Endodermal cell (in vitro differentiated cells): ENCODE measurements at regions not wholly inside any gene's neighbourhood (a gene's known extent, or its start where the extent isn't known, plus 50 kb on each side); places are given as distances from the start of the nearest gene placed in this dataset.
A peak's percentile ranks its signal among the peaks of the same experiment; 100 is the strongest.
"Not testable (repeated sequence)": the region's sequence is repeated elsewhere in the genome, so short reads cannot be mapped to it uniquely, and the experiment has no call there.

ENCODE experiments used
- DNase-seq: peaks from one replicate; pipeline ENCODE4 v3.0.0-alpha.2; 2017
- H3K27ac ChIP-seq: 2 replicates; pipeline ENCODE4 v1.5.1; 2013; ENCODE audit warnings: mild to moderate bottlenecking, low read depth, low read length, moderate library complexity
- H3K27me3 ChIP-seq: 2 replicates; pipeline ENCODE4 v1.6.1; 2013; ENCODE audit warnings: mild to moderate bottlenecking, low read length, moderate library complexity; ENCODE audit not compliant: insufficient read depth, control insufficient read depth, poor library complexity, severe bottlenecking
- H3K36me3 ChIP-seq: 2 replicates; pipeline ENCODE4 v1.7.0; 2013; ENCODE audit warnings: mild to moderate bottlenecking, low read length, moderate library complexity; ENCODE audit not compliant: control insufficient read depth, insufficient read depth
- H3K4me1 ChIP-seq: one replicate; pipeline ENCODE4 v1.7.0; 2013; ENCODE audit warnings: low read length; ENCODE audit not compliant: control insufficient read depth, insufficient read depth
- H3K4me3 ChIP-seq: 2 replicates; pipeline ENCODE4 v1.5.1; 2013; ENCODE audit warnings: mild to moderate bottlenecking, low read length, moderate library complexity
- H3K9ac ChIP-seq: 2 replicates; pipeline ENCODE4 v1.6.1; 2013; ENCODE audit warnings: mild to moderate bottlenecking, low read length, moderate library complexity; ENCODE audit not compliant: poor library complexity, severe bottlenecking; ENCODE audit errors: extremely low read depth
- H3K9me3 ChIP-seq: 2 replicates; pipeline ENCODE4 v1.6.1; 2013; ENCODE audit warnings: mild to moderate bottlenecking, low read length, moderate library complexity; ENCODE audit not compliant: control insufficient read depth
- H3K27ac Mint-ChIP-seq: 2 replicates; pipeline ENCODE4 v1.8.0; 2020; ENCODE audit warnings: mixed read lengths
- H3K27me3 Mint-ChIP-seq: 2 replicates; pipeline ENCODE4 v1.8.0; 2021; ENCODE audit warnings: mild to moderate bottlenecking, mixed read lengths; ENCODE audit not compliant: insufficient read depth
- H3K36me3 Mint-ChIP-seq: 2 replicates; pipeline ENCODE4 v1.8.0; 2020; ENCODE audit warnings: low read depth, mixed read lengths
- H3K4me1 Mint-ChIP-seq: 2 replicates; pipeline ENCODE4 v1.8.0; 2020; ENCODE audit warnings: mixed read lengths
- H3K4me3 Mint-ChIP-seq: 2 replicates; pipeline ENCODE4 v1.8.0; 2020; ENCODE audit warnings: mild to moderate bottlenecking, moderate library complexity, mixed read lengths
- H3K9me3 Mint-ChIP-seq: 2 replicates; pipeline ENCODE4 v1.8.0; 2020; ENCODE audit warnings: mild to moderate bottlenecking, mixed read lengths
- CTCF ChIP-seq: fragments of 200-600 bp; sonication (generic); conservative IDR thresholded peaks from 2 replicates; pipeline ENCODE4 v1.5.0; 2021; ENCODE audit warnings: antibody characterized with exemption, mild to moderate bottlenecking
- WGBS, 2 experiments: methylation state at CpG; one replicate each; pipeline versions ENCODE4 v1.1.5 to v1.1.7; 2013; ENCODE audit warnings: missing lambda C conversion rate in 2 of 2, mixed read lengths in 1 of 2; ENCODE audit not compliant: insufficient coverage in 1 of 2, insufficient read length in 1 of 2; 5-methylcytosine and 5-hydroxymethylcytosine counted together

GRCh38 chr4:78662658-78663057 is 111.1 kb downstream of the ANXA3 start:
- H3K27me3 Mint-ChIP-seq = no peaks in the 10 kb centered on the region
- H3K9me3 ChIP-seq = no peaks in the 10 kb centered on the region
- no peak for TF ChIP-seq CTCF
- peaks cover 19% of the 10 kb centered on the region for H3K4me1 ChIP-seq
- no peak overlapping the region for H3K4me3 ChIP-seq
- no peak overlapping the region for H3K4me3 Mint-ChIP-seq
- H3K27ac ChIP-seq = no peak overlapping the region
- no peaks in the 10 kb centered on the region for H3K36me3 ChIP-seq
- no peak for DNase-seq
- no peak overlapping the region for H3K27ac Mint-ChIP-seq
- no peaks in the 10 kb centered on the region for H3K36me3 Mint-ChIP-seq
- H3K9me3 Mint-ChIP-seq = no peaks in the 10 kb centered on the region
- H3K27me3 ChIP-seq = no peaks in the 10 kb centered on the region
- 92 to 100% methylated on average over 1 of the region's 1 CpG for WGBS, 2 experiments
- H3K9ac ChIP-seq = no peak overlapping the region
- H3K4me1 Mint-ChIP-seq = peaks cover 44% of the 10 kb centered on the region

GRCh38 chr4:78664296-78664695 is 111.9 kb upstream of the BMP2K start:
- Mint-ChIP-seq H3K27ac (peak overlapping the region; percentile 60), H3K4me1 (peaks cover 44% of the 10 kb centered on the region)
- H3K27me3 Mint-ChIP-seq, H3K27ac ChIP-seq, H3K9me3 ChIP-seq, H3K9me3 Mint-ChIP-seq, H3K9ac ChIP-seq, H3K27me3 ChIP-seq, H3K36me3 ChIP-seq, H3K36me3 Mint-ChIP-seq, H3K4me3 ChIP-seq, H3K4me3 Mint-ChIP-seq: not testable (repeated sequence)
- 75 to 81% methylated on average over 5 of the region's 5 CpGs for WGBS, 2 experiments
- H3K4me1 ChIP-seq = peaks cover 19% of the 10 kb centered on the region
- peak; percentile 62 for DNase-seq

- no peak for TF ChIP-seq CTCF
- Histone ChIP-seq H3K27me3 (no peaks in the 10 kb centered on the region), H3K4me1 (peaks cover 19% of the 10 kb centered on the region), H3K9me3 (no peaks in the 10 kb centered on the region), H3K4me3 (no peak overlapping the region), H3K27ac (no peak overlapping the region), H3K36me3 (no peaks in the 10 kb centered on the region), H3K9ac (no peak overlapping the region)
- Mint-ChIP-seq H3K4me3 (no peak overlapping the region), H3K36me3 (no peaks in the 10 kb centered on the region), H3K4me1 (peaks cover 46% of the 10 kb centered on the region), H3K27ac (no peak overlapping the region), H3K9me3 (no peaks in the 10 kb centered on the region), H3K27me3 (no peaks in the 10 kb centered on the region)
- DNase-seq = no peak
These were observed 110.9 kb upstream of the BMP2K start for GRCh38 chr4:78665216-78665770.

GRCh38 chr4:78666830-78667258 is 109.3 kb upstream of the BMP2K start:
- peaks cover 38% of the 10 kb centered on the region for H3K4me1 Mint-ChIP-seq
- no peak overlapping the region for H3K27ac Mint-ChIP-seq

More at GRCh38 chr4:78666830-78667258, 109.3 kb upstream of the BMP2K start:
- Mint-ChIP-seq H3K36me3 (no peaks in the 10 kb centered on the region), H3K4me3 (no peak overlapping the region), H3K27me3 (no peaks in the 10 kb centered on the region), H3K9me3 (no peaks in the 10 kb centered on the region)
- WGBS, 2 experiments = 89% methylated on average over 3 of the region's 3 CpGs; no CpG with 5 or more reads in 1 of the 2 experiments
- Histone ChIP-seq H3K4me3 (no peak overlapping the region), H3K9me3 (no peaks in the 10 kb centered on the region), H3K27me3 (no peaks in the 10 kb centered on the region), H3K27ac (no peak overlapping the region), H3K4me1 (peaks cover 19% of the 10 kb centered on the region), H3K36me3 (no peaks in the 10 kb centered on the region), H3K9ac (no peak overlapping the region)
- DNase-seq = no peak
- no peak for TF ChIP-seq CTCF
